Upper lobe of left lung (tissue), 4 donors: ENCODE measurements at regions not wholly inside any gene's neighbourhood (a gene's known extent, or its start where the extent isn't known, plus 50 kb on each side); places are given as distances from the start of the nearest gene placed in this dataset.

ENCODE experiments used
- EP300 ChIP-seq, 4 donors: sonication (generic); formaldehyde crosslinking; IDR thresholded peaks; one replicate each; pipeline ENCODE4 v1.5.1; 2017; ENCODE audit warnings: antibody characterized with exemption in 4 of 4, control low read depth in 2 of 4
- POLR2A ChIP-seq, 4 donors: fragments of 450-650 bp; IDR thresholded peaks; one replicate each; pipeline ENCODE4 v1.5.1; 2016 to 2017; ENCODE audit warnings: antibody characterized with exemption in 4 of 4, mild to moderate bottlenecking in 2 of 4
- POLR2AphosphoS5 ChIP-seq, 2 donors: sonication (generic); formaldehyde crosslinking; IDR thresholded peaks; one replicate each; pipeline ENCODE4 v1.5.1; 2017; ENCODE audit warnings: antibody characterized with exemption in 2 of 2
- TF ChIP-seq, protein P1 (sequence below), 6 experiments: fragments of 450-650 bp in 4 of 6; fragments of 200-600 bp in 2 of 6; sonication (generic) in 2 of 6; IDR thresholded peaks; one replicate each; pipeline ENCODE4 v1.5.1; 2016 to 2019; ENCODE audit warnings: antibody characterized with exemption in 6 of 6

DNA sequence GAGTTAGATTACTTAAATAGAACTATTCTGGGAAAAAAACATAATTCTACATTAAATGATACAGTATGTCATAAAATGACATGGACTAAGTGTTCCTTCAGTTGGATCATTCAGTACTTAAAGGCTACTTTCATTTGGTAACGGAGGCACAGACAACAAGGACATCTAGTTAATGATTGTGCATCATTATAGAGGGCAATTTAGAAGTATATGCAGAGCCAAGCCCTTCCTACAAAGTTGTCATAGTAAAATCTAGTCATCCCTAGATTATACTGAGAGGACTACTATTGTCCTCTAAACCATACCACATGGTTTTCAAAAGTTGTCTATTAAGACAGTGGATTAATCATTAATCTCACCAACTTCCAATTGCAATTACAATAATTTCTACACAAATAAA lies 53.9 kb upstream of the STXBP5 start:
- TF ChIP-seq POLR2A (IDR thresholded peaks at IDR 0.05) (no peak), POLR2AphosphoS5 (IDR thresholded peaks at IDR 0.05) (no peak), EP300 (IDR thresholded peaks at IDR 0.05) (no peak)
- TF ChIP-seq, protein P1, sequence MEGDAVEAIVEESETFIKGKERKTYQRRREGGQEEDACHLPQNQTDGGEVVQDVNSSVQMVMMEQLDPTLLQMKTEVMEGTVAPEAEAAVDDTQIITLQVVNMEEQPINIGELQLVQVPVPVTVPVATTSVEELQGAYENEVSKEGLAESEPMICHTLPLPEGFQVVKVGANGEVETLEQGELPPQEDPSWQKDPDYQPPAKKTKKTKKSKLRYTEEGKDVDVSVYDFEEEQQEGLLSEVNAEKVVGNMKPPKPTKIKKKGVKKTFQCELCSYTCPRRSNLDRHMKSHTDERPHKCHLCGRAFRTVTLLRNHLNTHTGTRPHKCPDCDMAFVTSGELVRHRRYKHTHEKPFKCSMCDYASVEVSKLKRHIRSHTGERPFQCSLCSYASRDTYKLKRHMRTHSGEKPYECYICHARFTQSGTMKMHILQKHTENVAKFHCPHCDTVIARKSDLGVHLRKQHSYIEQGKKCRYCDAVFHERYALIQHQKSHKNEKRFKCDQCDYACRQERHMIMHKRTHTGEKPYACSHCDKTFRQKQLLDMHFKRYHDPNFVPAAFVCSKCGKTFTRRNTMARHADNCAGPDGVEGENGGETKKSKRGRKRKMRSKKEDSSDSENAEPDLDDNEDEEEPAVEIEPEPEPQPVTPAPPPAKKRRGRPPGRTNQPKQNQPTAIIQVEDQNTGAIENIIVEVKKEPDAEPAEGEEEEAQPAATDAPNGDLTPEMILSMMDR (IDR thresholded peaks at IDR 0.05), result no peak
